Activated CD4-positive, alpha-beta T cell treated with anti-CD3 and anti-CD28 coated beads, Interleukin-2, amount 10 ng/mL, durations not matched to agents 7 days and 5 days (primary cell): ENCODE measurements at regions not wholly inside any gene's neighbourhood (a gene's known extent, or its start where the extent isn't known, plus 50 kb on each side); places are given as distances from the start of the nearest gene placed in this dataset.
"Not testable (repeated sequence)": the region's sequence is repeated elsewhere in the genome, so short reads cannot be mapped to it uniquely, and the experiment has no call there.

Source experiments
- CTCF ChIA-PET: fragments of 350-600 bp; sonication (Branson Sonifier 250); formaldehyde crosslinking; loops from one replicate; lab custom pipeline; 2021; ENCODE audit warnings: antibody characterized with exemption; lab: Charles Lee
- POLR2A ChIA-PET: fragments of 350-600 bp; sonication (Branson Sonifier 250); formaldehyde crosslinking; loops from one replicate; lab custom pipeline; 2021; ENCODE audit warnings: antibody characterized with exemption; lab: Charles Lee
- DNase-seq: peaks from one replicate; pipeline ENCODE4 v3.0.0-alpha.2; 2020
- H3K27ac Mint-ChIP-seq: one replicate; pipeline ENCODE4 v1.8.0; 2021; ENCODE audit warnings: mild to moderate bottlenecking, moderate library complexity, mixed read lengths
- H3K27me3 Mint-ChIP-seq: one replicate; pipeline ENCODE4 v1.8.0; 2021; ENCODE audit warnings: mixed read lengths
- H3K36me3 Mint-ChIP-seq: one replicate; pipeline ENCODE4 v1.8.0; 2021; ENCODE audit warnings: low read depth, mixed read lengths
- H3K4me1 Mint-ChIP-seq: one replicate; pipeline ENCODE4 v1.8.0; 2021; ENCODE audit warnings: mixed read lengths
- H3K4me3 Mint-ChIP-seq: one replicate; pipeline ENCODE4 v1.8.0; 2021; ENCODE audit warnings: mild to moderate bottlenecking, moderate library complexity, mixed read lengths
- H3K9me3 Mint-ChIP-seq: one replicate; pipeline ENCODE4 v1.8.0; 2021; ENCODE audit warnings: mixed read lengths

DNA sequence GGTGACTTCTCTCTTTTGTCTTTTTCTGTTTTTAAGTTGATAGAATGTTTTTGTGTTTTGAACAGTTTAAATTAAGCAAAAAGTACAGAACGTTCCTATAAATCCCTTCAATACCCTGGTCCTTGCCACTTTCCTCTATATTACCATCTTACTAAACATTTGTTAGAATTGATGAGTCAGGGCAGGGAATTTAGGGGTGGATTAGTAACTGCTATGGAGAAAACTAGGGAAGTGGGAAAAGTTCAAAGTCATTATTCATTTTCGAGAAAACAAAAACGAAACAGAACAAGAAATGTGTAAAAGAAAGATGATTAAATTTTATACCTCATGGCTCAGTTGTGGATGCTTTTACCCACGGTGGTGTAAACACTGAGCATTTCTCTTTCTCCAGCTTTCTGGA lies 240.4 kb upstream of the SULF2 start:
- ChIA-PET POLR2A (no interaction called here), CTCF (no interaction called here)
- Mint-ChIP-seq H3K9me3 (no peaks in the 10 kb centered on the region), H3K36me3 (no peaks in the 10 kb centered on the region), H3K27me3 (peaks cover 13% of the 10 kb centered on the region), H3K27ac (no peak overlapping the region), H3K4me1 (no peaks in the 10 kb centered on the region), H3K4me3 (no peak overlapping the region)
- no peak for DNase-seq

DNA sequence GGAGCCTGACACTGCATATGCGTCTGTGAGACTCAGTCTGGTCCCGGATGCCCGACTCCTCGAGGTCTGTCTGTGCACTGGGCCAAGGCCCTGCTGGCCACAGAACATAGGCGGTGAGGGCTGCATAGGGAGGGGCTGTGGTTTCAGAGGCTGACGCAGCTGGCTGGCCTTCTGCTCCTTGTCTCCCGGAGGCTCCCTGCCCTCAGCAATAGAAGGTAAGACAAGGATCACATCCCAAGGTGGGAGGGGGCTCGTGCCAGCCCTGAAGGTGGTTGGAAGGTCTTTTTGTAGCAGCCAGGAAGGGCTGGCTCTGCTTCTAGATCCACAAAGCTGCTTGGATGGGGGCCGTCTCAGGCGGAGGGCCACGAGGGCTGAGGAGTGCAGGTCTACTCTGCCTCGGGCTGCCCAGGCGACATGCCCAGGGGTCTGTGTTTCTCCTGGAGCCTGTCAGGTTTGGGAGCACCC lies 239.8 kb upstream of the SULF2 start:
- CTCF ChIA-PET = no interaction called here
- Mint-ChIP-seq H3K27ac (no peak overlapping the region), H3K4me1 (no peaks in the 10 kb centered on the region), H3K9me3 (no peaks in the 10 kb centered on the region), H3K4me3 (no peak overlapping the region), H3K36me3 (no peaks in the 10 kb centered on the region), H3K27me3 (peaks cover 11% of the 10 kb centered on the region)
- POLR2A ChIA-PET = no interaction called here
- DNase-seq = no peak

DNA sequence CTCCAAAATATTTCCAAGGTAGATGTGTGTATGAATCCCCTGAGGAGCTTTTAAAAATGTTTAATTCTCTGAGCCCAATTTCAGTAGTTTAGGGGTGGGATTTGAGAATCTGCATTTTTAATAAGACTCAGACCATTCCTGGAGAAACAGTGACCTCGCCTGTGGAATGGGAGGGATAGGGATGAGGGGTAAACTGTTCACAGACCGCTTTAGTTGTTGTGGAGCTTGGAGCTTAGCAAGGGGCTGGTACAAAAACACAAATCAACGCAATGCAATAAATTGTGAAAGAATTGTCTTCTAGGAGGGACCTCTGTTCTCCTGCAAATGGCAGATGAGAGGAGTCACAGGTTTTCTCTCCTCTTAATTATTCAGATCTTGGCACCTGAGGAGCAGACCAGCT lies 239.3 kb upstream of the SULF2 start:
- H3K27me3 Mint-ChIP-seq = peaks cover 11% of the 10 kb centered on the region
- no peak overlapping the region for H3K4me3 Mint-ChIP-seq
- ChIA-PET POLR2A (no interaction called here), CTCF (no interaction called here)
- DNase-seq = no peak
- H3K9me3 Mint-ChIP-seq = no peaks in the 10 kb centered on the region
- H3K4me1 Mint-ChIP-seq = no peaks in the 10 kb centered on the region
- H3K27ac Mint-ChIP-seq = no peak overlapping the region
- no peaks in the 10 kb centered on the region for H3K36me3 Mint-ChIP-seq

DNA sequence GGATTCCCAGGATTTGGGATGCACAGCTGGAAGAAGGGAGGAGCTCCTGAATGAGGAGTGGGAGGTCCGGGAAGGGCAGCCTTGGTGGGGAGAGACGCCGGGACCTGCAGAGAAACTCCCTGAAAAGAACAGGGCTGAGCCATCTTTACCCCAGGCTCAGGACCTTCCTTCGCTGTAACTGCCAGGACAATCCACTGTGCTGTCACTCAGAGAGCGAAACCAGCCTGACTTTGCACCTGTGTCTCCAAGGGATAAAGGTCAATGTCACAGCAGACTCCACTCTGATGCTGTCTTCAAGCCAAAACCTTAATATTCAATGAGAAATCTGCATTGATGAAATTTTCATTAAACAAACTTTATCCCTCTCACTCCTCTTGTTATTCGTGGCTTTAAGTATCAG lies 235.4 kb upstream of the SULF2 start:
- H3K9me3 Mint-ChIP-seq, H3K27ac Mint-ChIP-seq, H3K4me3 Mint-ChIP-seq, H3K36me3 Mint-ChIP-seq, H3K27me3 Mint-ChIP-seq, POLR2A ChIA-PET, H3K4me1 Mint-ChIP-seq, DNase-seq, CTCF ChIA-PET: not testable (repeated sequence)

DNA sequence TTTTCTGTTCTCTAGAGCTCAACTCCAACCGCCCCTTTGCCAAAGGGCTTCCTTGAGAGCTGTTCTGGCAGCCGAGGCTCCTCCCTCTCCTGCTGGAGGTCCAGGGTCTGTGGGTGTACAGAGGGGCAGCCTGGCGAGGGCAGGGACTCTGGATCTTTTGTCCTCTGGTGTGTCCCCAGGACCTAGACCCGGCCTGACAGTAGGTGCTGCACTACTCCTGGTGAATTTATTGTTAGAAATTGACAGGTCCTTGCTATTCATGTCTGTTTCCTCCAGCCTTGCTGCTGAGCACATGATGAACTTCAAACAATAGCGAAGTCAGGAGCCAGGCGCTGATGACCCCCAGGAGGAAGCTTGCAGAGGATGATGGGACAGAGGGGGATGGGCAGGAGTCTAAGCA lies 234.7 kb upstream of the SULF2 start:
- Mint-ChIP-seq H3K27me3 (peaks cover 7% of the 10 kb centered on the region), H3K27ac (no peak overlapping the region), H3K9me3 (no peaks in the 10 kb centered on the region), H3K4me1 (no peaks in the 10 kb centered on the region), H3K36me3 (no peaks in the 10 kb centered on the region), H3K4me3 (no peak overlapping the region)
- CTCF ChIA-PET = no interaction called here
- no peak for DNase-seq
- POLR2A ChIA-PET = interaction anchor here (0.7 kb wide), 1 partner anchor 310 kb away, joined by 3 read pairs; no protein-coding TSS in a partner anchor

DNA sequence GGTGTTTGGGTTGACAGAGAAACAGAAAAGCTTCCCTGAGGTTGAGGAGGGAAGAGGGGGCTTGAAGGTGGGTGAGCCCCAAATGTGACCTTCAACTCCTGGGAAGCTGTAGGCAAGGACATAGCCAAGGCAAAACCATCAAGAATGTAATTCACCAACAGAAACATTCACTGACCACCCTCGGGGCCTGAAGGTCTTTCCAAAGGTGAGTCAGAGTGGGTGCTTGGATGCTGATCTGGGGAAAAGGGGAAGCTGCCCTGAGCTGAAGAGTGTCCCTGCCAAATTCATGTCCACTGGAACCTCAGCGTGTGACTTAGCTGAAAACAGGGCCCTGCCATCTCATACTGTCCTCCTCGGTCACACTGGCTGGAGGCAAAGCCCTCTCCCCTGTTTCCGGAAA lies 234.2 kb upstream of the SULF2 start:
- H3K4me1 Mint-ChIP-seq = no peaks in the 10 kb centered on the region
- CTCF ChIA-PET = no interaction called here
- POLR2A ChIA-PET = interaction anchor here (0.7 kb wide), 1 partner anchor 309 kb away, joined by 3 read pairs; no protein-coding TSS in a partner anchor
- DNase-seq = no peak
- H3K27me3 Mint-ChIP-seq = peaks cover 7% of the 10 kb centered on the region
- H3K27ac Mint-ChIP-seq = no peak overlapping the region
- no peaks in the 10 kb centered on the region for H3K36me3 Mint-ChIP-seq
- H3K4me3 Mint-ChIP-seq = no peak overlapping the region
- no peaks in the 10 kb centered on the region for H3K9me3 Mint-ChIP-seq

DNA sequence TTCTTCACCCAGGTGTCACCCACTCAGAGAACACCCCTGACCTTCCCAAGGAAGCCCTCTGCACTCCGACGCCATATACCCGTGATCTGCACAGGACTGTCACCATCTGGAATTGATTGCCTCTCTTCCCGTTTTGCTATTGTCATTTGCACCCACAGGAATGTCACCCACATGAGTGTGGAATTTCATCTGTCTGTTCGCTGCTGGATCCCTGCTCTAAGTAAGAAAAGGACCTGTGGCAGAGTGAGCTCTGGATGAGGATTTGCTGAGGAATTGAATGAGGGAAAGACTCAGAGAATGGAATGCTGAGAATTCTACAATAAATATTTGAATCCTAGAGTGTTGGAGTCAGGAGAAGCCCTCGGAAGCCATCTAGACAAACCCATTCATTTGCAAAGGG lies 233.6 kb upstream of the SULF2 start:
- H3K4me3 Mint-ChIP-seq, H3K36me3 Mint-ChIP-seq, H3K4me1 Mint-ChIP-seq, H3K9me3 Mint-ChIP-seq, DNase-seq, H3K27me3 Mint-ChIP-seq, H3K27ac Mint-ChIP-seq, CTCF ChIA-PET, POLR2A ChIA-PET: not testable (repeated sequence)

DNA sequence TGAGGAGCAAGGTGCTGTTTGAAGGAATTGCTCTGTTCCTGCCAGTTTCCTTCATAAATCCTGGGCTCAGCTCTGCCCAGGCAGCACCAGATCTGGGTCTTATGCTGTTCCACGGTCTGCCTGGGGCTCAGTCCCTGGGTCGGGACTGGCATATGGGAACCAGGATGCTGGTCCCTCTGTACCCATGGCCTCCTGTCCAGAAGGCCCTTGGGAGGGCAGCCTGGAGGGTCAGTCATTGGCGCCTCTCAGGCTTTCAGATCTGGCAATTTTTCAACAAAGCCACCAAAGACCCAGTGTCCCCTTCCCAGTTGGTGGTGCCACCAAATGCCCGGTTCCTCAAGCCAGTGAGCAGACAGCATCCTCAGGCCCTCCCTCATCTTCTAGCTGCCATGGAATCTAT lies 232.7 kb upstream of the SULF2 start:
- H3K27ac Mint-ChIP-seq = no peak overlapping the region
- no peaks in the 10 kb centered on the region for H3K4me1 Mint-ChIP-seq
- DNase-seq = no peak
- H3K36me3 Mint-ChIP-seq = no peaks in the 10 kb centered on the region
- no peaks in the 10 kb centered on the region for H3K9me3 Mint-ChIP-seq
- H3K4me3 Mint-ChIP-seq = no peak overlapping the region
- ChIA-PET CTCF (no interaction called here), POLR2A (no interaction called here)
- H3K27me3 Mint-ChIP-seq = peaks cover under 1% of the 10 kb centered on the region

DNA sequence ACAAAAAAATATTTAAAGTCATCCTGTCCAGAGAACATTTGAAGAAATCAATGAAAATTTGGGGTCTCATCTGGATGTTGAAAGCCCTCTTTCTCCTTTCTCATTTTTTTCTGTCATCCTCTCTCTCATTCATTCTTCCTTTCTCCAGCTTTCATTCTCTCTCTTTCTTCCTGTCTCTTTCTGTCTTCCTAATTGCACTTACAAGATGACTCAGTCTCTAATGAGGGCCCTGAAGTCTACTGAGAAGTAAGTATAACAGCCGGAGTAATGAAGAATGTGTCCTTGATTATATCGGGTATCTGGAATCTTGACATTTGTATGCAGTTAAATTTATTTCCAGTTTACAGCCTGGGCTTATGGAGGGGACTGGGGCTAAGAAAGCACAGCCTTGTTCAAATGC lies 232.2 kb upstream of the SULF2 start:
- ChIA-PET POLR2A (no interaction called here), CTCF (no interaction called here)
- no peak overlapping the region for H3K4me3 Mint-ChIP-seq
- H3K36me3 Mint-ChIP-seq = no peaks in the 10 kb centered on the region
- no peaks in the 10 kb centered on the region for H3K27me3 Mint-ChIP-seq
- DNase-seq = no peak
- no peaks in the 10 kb centered on the region for H3K9me3 Mint-ChIP-seq
- no peaks in the 10 kb centered on the region for H3K4me1 Mint-ChIP-seq
- no peak overlapping the region for H3K27ac Mint-ChIP-seq

DNA sequence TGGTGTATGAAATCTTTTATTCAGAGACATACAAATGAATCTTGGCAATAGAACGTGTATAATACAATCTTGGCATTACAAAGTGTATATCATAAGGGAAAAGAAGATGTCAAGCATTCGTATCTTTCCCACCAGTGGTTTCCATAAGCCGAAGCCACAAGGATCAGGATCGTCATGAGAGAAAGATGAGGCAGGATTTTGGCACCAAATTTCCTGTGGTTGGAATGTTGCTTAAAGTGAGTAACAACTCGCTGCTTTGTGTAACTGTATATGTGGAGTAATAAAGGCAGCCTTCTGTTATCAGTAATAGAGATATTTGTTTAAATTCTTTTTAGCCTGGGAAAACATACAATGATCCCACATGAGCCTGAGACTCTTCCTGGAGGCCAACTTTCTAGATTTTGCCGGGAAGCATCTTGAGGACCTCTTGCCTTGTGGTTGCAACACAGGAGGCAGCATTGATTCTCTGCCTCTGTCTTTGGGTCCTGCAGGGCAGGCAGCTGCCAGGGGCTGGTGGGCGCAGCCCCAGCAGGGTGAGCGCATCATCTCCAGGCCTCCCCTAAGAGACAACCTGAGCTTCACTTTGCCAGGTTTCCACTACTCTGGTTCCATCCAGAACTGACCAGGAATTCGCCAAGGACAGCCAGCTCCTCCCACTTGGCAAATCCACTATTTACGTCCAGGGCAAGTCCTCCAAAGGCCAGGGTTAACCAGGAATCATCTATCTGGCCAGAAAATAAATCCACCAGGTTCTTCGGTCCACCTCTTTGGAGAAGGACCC lies 230.9 kb upstream of the SULF2 start:
- DNase-seq = no peak
- Mint-ChIP-seq H3K27ac (no peak overlapping the region), H3K27me3 (no peaks in the 10 kb centered on the region), H3K36me3 (no peaks in the 10 kb centered on the region), H3K4me1 (no peaks in the 10 kb centered on the region), H3K9me3 (peaks cover 5% of the 10 kb centered on the region), H3K4me3 (no peak overlapping the region)
- POLR2A ChIA-PET = no interaction called here
- CTCF ChIA-PET = no interaction called here

DNA sequence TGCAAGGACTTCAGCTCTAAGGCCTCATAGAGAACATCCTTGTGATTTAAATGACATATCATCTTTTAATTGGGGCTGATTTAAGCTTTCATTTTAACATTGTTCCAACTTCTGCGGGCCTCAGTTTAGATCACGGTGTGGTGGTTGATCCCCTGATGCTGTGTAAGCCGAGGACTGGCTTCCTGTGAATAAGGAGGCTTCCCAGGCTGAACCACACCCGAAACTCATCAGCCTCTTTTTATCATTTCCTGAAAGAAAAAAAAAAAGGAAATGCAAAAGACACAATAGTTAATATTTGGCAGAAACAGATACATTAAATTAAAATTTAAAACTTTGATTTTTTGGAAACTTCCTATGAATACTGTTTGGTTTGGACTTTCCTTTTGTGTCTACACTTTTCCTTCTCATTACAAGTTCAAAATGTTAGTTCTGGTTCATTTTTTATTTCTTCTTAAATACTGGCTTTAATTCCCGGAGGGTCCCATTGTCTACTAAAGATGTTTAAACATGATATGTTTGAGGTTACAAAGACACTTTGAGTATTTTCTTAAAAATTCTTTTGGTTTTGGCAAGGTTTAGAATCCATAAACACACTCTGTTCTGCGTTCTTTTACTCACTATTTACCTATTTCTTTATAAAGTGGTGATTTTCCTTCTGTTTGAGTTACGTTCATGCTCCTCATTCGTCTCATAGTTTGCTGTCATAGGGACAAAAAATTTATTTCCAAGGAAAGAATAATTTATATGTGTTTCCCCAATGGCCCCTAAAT lies 230.0 kb upstream of the SULF2 start:
- peaks cover 5% of the 10 kb centered on the region for H3K9me3 Mint-ChIP-seq
- no peaks in the 10 kb centered on the region for H3K4me1 Mint-ChIP-seq
- H3K27ac Mint-ChIP-seq = no peak overlapping the region
- H3K36me3 Mint-ChIP-seq = no peaks in the 10 kb centered on the region
- no peak overlapping the region for H3K4me3 Mint-ChIP-seq
- POLR2A ChIA-PET = no interaction called here
- H3K27me3 Mint-ChIP-seq = no peaks in the 10 kb centered on the region
- CTCF ChIA-PET = no interaction called here
- DNase-seq = no peak

DNA sequence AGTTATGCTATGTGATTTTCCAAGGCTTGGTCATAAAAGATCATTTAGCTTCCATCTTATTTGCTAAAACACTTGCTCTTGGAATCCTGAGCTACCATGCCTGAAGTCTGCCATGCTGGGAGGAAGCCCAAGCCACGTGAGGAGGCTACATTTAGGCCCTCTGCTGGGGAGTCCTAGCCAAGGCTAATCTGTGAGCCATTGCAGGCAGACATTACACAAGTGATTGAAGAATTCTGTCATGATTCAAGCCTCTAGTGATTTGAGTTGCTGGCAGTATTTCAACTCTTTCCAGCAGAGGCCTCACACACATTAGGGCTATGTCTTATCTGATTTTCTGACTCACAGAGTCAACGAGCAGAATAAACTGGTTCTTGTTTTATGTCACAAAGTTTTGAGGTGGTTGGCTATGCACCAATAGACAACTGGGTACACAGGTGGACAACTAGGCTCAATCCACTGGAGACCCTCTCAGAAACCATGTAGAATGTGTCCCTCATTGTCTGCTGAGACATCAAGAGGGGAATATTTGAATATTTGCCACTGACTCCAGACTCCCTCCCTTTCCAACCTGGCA lies 227.2 kb upstream of the SULF2 start:
- DNase-seq = no peak
- ChIA-PET CTCF (no interaction called here), POLR2A (no interaction called here)
- no peaks in the 10 kb centered on the region for H3K27me3 Mint-ChIP-seq
- peaks cover 11% of the 10 kb centered on the region for H3K9me3 Mint-ChIP-seq
- no peaks in the 10 kb centered on the region for H3K4me1 Mint-ChIP-seq
- H3K4me3 Mint-ChIP-seq = no peak overlapping the region
- H3K36me3 Mint-ChIP-seq = no peaks in the 10 kb centered on the region
- H3K27ac Mint-ChIP-seq = no peak overlapping the region

DNA sequence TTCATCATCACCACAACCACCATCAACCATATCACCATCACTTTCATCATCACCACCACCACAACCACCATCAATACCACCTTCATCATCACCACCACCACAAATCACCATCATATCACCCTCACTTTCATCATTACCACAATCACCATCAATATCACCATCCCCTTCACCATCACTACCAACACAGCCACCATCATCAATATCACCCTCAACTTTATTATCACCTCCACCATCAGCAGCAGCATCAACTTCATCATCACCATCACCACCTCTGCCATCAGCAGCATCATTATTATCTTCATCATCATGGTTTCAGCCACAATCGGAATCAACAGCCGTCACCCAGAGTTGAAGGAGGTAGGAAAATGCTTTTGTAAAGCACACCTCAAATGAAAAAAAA lies 225.7 kb upstream of the SULF2 start:
- H3K9me3 Mint-ChIP-seq = peaks cover 13% of the 10 kb centered on the region

More for the DNA sequence above, 225.7 kb upstream of the SULF2 start:
- H3K27ac Mint-ChIP-seq = no peak overlapping the region
- no peaks in the 10 kb centered on the region for H3K4me1 Mint-ChIP-seq
- ChIA-PET POLR2A (no interaction called here), CTCF (no interaction called here)
- DNase-seq = no peak
- no peaks in the 10 kb centered on the region for H3K27me3 Mint-ChIP-seq
- no peaks in the 10 kb centered on the region for H3K36me3 Mint-ChIP-seq
- H3K4me3 Mint-ChIP-seq = no peak overlapping the region
